ENCODE measurements at regions not wholly inside any gene's neighbourhood (a gene's known extent, or its start where the extent isn't known, plus 50 kb on each side); places are given as distances from the start of the nearest gene placed in this dataset.

- TF ChIP-seq, protein P1, sequence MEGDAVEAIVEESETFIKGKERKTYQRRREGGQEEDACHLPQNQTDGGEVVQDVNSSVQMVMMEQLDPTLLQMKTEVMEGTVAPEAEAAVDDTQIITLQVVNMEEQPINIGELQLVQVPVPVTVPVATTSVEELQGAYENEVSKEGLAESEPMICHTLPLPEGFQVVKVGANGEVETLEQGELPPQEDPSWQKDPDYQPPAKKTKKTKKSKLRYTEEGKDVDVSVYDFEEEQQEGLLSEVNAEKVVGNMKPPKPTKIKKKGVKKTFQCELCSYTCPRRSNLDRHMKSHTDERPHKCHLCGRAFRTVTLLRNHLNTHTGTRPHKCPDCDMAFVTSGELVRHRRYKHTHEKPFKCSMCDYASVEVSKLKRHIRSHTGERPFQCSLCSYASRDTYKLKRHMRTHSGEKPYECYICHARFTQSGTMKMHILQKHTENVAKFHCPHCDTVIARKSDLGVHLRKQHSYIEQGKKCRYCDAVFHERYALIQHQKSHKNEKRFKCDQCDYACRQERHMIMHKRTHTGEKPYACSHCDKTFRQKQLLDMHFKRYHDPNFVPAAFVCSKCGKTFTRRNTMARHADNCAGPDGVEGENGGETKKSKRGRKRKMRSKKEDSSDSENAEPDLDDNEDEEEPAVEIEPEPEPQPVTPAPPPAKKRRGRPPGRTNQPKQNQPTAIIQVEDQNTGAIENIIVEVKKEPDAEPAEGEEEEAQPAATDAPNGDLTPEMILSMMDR (optimal IDR thresholded peaks at IDR 0.05 in 1 of 3, IDR thresholded peaks at IDR 0.05 in 1 of 3, conservative IDR thresholded peaks at IDR 0.05 in 1 of 3; ENCODE audit: extremely low read depth in 1 of 3, insufficient read depth in 2 of 3, low read length in 3 of 3) = no peak
- no peak for TF ChIP-seq EZH2 (IDR thresholded peaks at IDR 0.05; ENCODE audit: low read length)
Measured at GRCh38 chr12:45131506-45131905, 80.6 kb upstream of the DBX2 start.
